A673 (cell line): ENCODE measurements at regions not wholly inside any gene's neighbourhood (a gene's known extent, or its start where the extent isn't known, plus 50 kb on each side); places are given as distances from the start of the nearest gene placed in this dataset.

Experiments
- BruUV-seq: library from RNA; stranded (reverse); fragments of 400-500 nt; replicated peaks from 2 replicates; lab custom pipeline; 2021; lab: Mats Ljungman, UMichigan
- CTCF ChIA-PET: fragments of 300-600 bp; sonication (Branson Sonifier 250); formaldehyde crosslinking; loops from one replicate; lab custom pipeline; 2022; ENCODE audit warnings: antibody characterized with exemption; lab: Charles Lee
- POLR2A ChIA-PET: fragments of 300-600 bp; sonication (Branson Sonifier 250); formaldehyde crosslinking; loops from one replicate; lab custom pipeline; 2022; ENCODE audit warnings: antibody characterized with exemption; ENCODE audit not compliant: low non-redundant PET; lab: Charles Lee
- DNase-seq: peaks from one replicate; pipeline ENCODE4 v3.0.0-alpha.2; 2015; ENCODE audit warnings: low spot score
- H3K27ac ChIP-seq: fragments of 200-600 bp; sonication (generic); 2 replicates; pipeline ENCODE4 v1.5.1; 2016; ENCODE audit warnings: mixed run types, low read depth, mild to moderate bottlenecking, mixed read lengths, antibody characterized with exemption, low read length; ENCODE audit not compliant: poor library complexity, severe bottlenecking
- H3K27me3 ChIP-seq: fragments of 200-600 bp; sonication (generic); replicated peaks from 2 replicates; pipeline ENCODE4 v1.6.1; 2017; ENCODE audit warnings: mixed run types, low read depth, mild to moderate bottlenecking, mixed read lengths, antibody characterized with exemption, low read length; ENCODE audit not compliant: insufficient read depth, poor library complexity
- H3K36me3 ChIP-seq: fragments of 200-600 bp; sonication (generic); 2 replicates; pipeline ENCODE4 v1.6.1; 2016; ENCODE audit warnings: mixed run types, mild to moderate bottlenecking, mixed read lengths, antibody characterized with exemption, low read length; ENCODE audit not compliant: insufficient read depth, poor library complexity, severe bottlenecking
- H3K4me1 ChIP-seq: fragments of 200-600 bp; sonication (generic); 2 replicates; pipeline ENCODE4 v1.6.1; 2017; ENCODE audit warnings: mixed run types, mild to moderate bottlenecking, mixed read lengths, antibody characterized with exemption, low read length; ENCODE audit not compliant: insufficient read depth, poor library complexity, severe bottlenecking
- H3K4me3 ChIP-seq: fragments of 200-600 bp; sonication (generic); 2 replicates; pipeline ENCODE4 v1.5.1; 2016; ENCODE audit warnings: low read depth, mixed run types, mild to moderate bottlenecking, mixed read lengths, low read length; ENCODE audit not compliant: poor library complexity, severe bottlenecking
- H3K9me3 ChIP-seq: fragments of 200-600 bp; sonication (generic); 2 replicates; pipeline ENCODE4 v1.6.1; 2016; ENCODE audit warnings: mixed run types, low read depth, mild to moderate bottlenecking, mixed read lengths, antibody characterized with exemption, low read length; ENCODE audit not compliant: poor library complexity, severe bottlenecking
- EZH2 ChIP-seq: fragments of 200-600 bp; sonication (generic); IDR thresholded peaks from 2 replicates; pipeline ENCODE4 v1.6.1; 2017; ENCODE audit warnings: borderline replicate concordance, low read depth, mild to moderate bottlenecking, mixed read lengths, antibody characterized with exemption, low read length; ENCODE audit not compliant: poor library complexity, severe bottlenecking
- intact Hi-C: fragments of 100-400 bp; cut with micrococcal nuclease; formaldehyde crosslinking; loops from one replicate; pipeline ENCODE4 v1.10.0; 2022; ENCODE audit not compliant: unreplicated experiment
- TF ChIP-seq, protein P1 (sequence below): fragments of 300-800, 200-600 bp; sonication (generic); conservative IDR thresholded peaks from 2 replicates; pipeline ENCODE4 v1.5.1; 2017; ENCODE audit warnings: low read depth, mild to moderate bottlenecking, antibody characterized with exemption, low read length, moderate library complexity, mixed read lengths

- H3K36me3 ChIP-seq = no peaks in the 10 kb centered on the region
- intact Hi-C loops = no loop called here
- H3K9me3 ChIP-seq = no peaks in the 10 kb centered on the region
- no peaks in the 10 kb centered on the region for H3K4me1 ChIP-seq
- H3K4me3 ChIP-seq = no peak overlapping the region
- no peak for DNase-seq
- CTCF ChIA-PET = no interaction called here
- TF ChIP-seq EZH2 = no peak
- TF ChIP-seq, protein P1, sequence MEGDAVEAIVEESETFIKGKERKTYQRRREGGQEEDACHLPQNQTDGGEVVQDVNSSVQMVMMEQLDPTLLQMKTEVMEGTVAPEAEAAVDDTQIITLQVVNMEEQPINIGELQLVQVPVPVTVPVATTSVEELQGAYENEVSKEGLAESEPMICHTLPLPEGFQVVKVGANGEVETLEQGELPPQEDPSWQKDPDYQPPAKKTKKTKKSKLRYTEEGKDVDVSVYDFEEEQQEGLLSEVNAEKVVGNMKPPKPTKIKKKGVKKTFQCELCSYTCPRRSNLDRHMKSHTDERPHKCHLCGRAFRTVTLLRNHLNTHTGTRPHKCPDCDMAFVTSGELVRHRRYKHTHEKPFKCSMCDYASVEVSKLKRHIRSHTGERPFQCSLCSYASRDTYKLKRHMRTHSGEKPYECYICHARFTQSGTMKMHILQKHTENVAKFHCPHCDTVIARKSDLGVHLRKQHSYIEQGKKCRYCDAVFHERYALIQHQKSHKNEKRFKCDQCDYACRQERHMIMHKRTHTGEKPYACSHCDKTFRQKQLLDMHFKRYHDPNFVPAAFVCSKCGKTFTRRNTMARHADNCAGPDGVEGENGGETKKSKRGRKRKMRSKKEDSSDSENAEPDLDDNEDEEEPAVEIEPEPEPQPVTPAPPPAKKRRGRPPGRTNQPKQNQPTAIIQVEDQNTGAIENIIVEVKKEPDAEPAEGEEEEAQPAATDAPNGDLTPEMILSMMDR = no peak
- peaks cover 20% of the 10 kb centered on the region for H3K27me3 ChIP-seq
- no TSS peak for BruUV-seq
- H3K27ac ChIP-seq = no peak overlapping the region
- POLR2A ChIA-PET = no interaction called here
Measured at GRCh38 chr15:85927931-85928537, 133.3 kb upstream of the KLHL25 start.

GRCh38 chr15:85929786-85930185, 135.1 kb upstream of the KLHL25 start:
- H3K9me3 ChIP-seq = no peaks in the 10 kb centered on the region
- H3K27ac ChIP-seq = no peak overlapping the region
- no peak for DNase-seq
- TF ChIP-seq EZH2 = no peak
- TF ChIP-seq, protein P1 = no peak
- BruUV-seq = no TSS peak
- no peaks in the 10 kb centered on the region for H3K4me1 ChIP-seq
- POLR2A ChIA-PET = no interaction called here
- peaks cover 14% of the 10 kb centered on the region for H3K27me3 ChIP-seq
- no peak overlapping the region for H3K4me3 ChIP-seq
- CTCF ChIA-PET = no interaction called here
- intact Hi-C loops = no loop called here
- no peaks in the 10 kb centered on the region for H3K36me3 ChIP-seq

DNA sequence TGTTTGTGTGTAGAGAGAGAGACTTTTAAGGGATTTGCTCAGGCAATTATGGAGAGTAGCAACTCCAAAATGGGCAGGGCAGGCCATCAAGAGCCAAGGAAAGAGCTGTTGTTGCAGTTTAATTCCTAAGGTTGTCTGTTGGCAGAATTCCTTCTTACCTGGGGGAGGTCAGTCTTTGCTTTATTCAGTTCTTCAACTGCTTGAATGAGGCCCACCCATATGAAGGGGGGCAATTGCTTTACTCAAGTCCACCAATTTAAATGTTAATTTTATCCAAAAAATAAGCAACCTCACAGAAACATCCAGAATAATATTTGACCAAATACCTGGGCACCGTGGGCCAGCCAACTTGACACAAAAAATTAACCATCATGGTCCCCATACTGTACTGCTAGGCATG, 137.7 kb upstream of the KLHL25 start:
- H3K36me3 ChIP-seq = no peaks in the 10 kb centered on the region
- TF ChIP-seq EZH2 = no peak
- TF ChIP-seq, protein P1 = no peak
- no peak overlapping the region for H3K4me3 ChIP-seq
- no peaks in the 10 kb centered on the region for H3K4me1 ChIP-seq
- intact Hi-C loops = no loop called here
- POLR2A ChIA-PET = no interaction called here
- H3K27me3 ChIP-seq = peaks cover 15% of the 10 kb centered on the region
- no peak for DNase-seq
- H3K27ac ChIP-seq = no peak overlapping the region
- no peaks in the 10 kb centered on the region for H3K9me3 ChIP-seq
- no TSS peak for BruUV-seq
- CTCF ChIA-PET = no interaction called here
